ENCODE measurements at regions not wholly inside any gene's neighbourhood (a gene's known extent, or its start where the extent isn't known, plus 50 kb on each side); places are given as distances from the start of the nearest gene placed in this dataset.

- TF ChIP-seq, protein P1, sequence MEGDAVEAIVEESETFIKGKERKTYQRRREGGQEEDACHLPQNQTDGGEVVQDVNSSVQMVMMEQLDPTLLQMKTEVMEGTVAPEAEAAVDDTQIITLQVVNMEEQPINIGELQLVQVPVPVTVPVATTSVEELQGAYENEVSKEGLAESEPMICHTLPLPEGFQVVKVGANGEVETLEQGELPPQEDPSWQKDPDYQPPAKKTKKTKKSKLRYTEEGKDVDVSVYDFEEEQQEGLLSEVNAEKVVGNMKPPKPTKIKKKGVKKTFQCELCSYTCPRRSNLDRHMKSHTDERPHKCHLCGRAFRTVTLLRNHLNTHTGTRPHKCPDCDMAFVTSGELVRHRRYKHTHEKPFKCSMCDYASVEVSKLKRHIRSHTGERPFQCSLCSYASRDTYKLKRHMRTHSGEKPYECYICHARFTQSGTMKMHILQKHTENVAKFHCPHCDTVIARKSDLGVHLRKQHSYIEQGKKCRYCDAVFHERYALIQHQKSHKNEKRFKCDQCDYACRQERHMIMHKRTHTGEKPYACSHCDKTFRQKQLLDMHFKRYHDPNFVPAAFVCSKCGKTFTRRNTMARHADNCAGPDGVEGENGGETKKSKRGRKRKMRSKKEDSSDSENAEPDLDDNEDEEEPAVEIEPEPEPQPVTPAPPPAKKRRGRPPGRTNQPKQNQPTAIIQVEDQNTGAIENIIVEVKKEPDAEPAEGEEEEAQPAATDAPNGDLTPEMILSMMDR (IDR thresholded peaks at IDR 0.05): no peak
- TF ChIP-seq POLR2A (IDR thresholded peaks at IDR 0.05): no peak
These were observed 296.1 kb downstream of the GLRX3 start for GRCh38 chr10:130432271-130432670.

All from ovary (tissue), 3 donors.